ENCODE measurements at regions not wholly inside any gene's neighbourhood (a gene's known extent, or its start where the extent isn't known, plus 50 kb on each side); places are given as distances from the start of the nearest gene placed in this dataset.

DNA sequence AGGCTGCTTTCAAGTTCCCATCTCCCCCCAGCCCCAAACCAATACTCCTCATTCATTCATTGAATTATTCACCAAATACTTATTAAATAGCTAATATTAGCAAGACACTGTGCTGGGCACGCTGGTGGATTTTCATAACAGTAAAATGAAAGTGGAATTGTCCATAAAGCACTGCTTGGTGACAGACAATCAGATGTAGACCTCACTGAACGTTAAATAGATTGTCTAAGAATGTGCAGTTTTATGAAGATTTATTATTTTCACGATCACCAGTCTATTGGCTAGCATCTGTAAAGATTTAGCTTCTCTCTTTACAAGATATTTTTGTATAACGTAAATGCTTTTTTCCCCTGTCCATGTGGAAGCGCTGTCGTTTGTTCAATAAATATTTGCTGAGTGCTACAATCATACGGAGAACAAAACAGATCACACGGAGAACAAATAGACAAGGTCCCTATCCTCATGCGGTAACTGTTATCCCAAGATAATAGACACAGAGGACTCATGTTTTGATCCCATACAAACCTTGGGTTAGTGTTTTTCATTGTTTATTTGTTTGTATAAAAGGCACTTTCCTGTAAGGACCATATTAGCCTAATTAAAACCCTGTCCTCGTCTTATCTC, 397.6 kb downstream of the BCAT1 start:
- peaks cover 6% of the 10 kb centered on the region for H3K9me3 ChIP-seq (ENCODE audit: low read length)
- no peak overlapping the region for H2AFZ ChIP-seq (ENCODE audit: low read depth, low read length)
- H3K27me3 ChIP-seq (ENCODE audit: insufficient read depth, low read length), result no peaks in the 10 kb centered on the region
- H3K4me1 ChIP-seq (ENCODE audit: insufficient read depth, low read length), result peaks cover 15% of the 10 kb centered on the region
- H3K4me3 ChIP-seq (ENCODE audit: low read length), result no peak overlapping the region
- peaks cover 8% of the 10 kb centered on the region for H3K36me3 ChIP-seq (ENCODE audit: insufficient read depth, low read length)

DNA sequence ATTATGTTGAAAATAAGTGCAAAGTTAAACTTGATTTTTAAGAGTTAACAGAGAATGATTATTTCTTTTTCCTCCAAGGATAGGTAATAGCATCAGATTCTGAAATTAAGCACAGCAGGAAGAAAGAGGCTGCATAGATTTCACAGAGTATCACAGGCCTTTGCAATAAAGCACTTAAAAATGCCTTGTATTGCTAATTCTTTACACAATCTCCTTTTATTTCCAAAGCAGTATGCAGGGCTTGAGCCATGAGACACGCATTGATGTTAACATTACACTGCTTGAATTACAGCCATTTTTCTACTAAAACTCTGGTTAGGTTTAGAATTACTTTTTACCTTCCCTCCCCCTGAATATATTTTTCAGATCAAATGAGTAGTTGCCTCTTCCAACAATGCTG, 398.3 kb downstream of the BCAT1 start:
- no peak overlapping the region for H3K4me3 ChIP-seq (ENCODE audit: low read length)

DNA sequence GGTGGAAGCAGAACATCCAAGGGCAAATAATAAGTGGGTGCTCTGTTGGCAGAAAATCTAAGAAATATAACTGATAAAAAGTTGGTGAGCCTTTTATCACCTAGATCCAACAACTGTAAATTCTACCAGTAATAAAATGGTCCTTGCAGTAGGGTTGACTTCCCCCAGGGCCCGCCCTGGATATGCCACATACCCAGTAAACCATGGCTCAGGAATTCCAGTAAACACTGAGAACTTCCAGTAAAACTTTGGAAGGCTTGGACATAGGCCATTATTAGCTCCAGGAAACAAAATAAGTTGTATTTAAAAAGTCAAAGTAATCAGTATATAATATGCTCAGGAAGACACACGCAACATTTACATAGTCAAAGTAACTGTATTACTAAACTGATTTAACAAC, 402.2 kb downstream of the BCAT1 start:
- H3K36me3 ChIP-seq (ENCODE audit: insufficient read depth, low read length), result peaks cover 11% of the 10 kb centered on the region
- peaks cover 3% of the 10 kb centered on the region for H3K9me3 ChIP-seq (ENCODE audit: low read length)
- no peak overlapping the region for H2AFZ ChIP-seq (ENCODE audit: low read depth, low read length)
- H3K4me3 ChIP-seq (ENCODE audit: low read length), result no peak overlapping the region
- H3K4me1 ChIP-seq (ENCODE audit: insufficient read depth, low read length), result peaks cover 14% of the 10 kb centered on the region
- no peaks in the 10 kb centered on the region for H3K27me3 ChIP-seq (ENCODE audit: insufficient read depth, low read length)

More for the DNA sequence above, 398.3 kb downstream of the BCAT1 start:
- Histone ChIP-seq H2AFZ (ENCODE audit: low read depth, low read length) (no peak overlapping the region), H3K36me3 (ENCODE audit: insufficient read depth, low read length) (peaks cover 8% of the 10 kb centered on the region), H3K9me3 (ENCODE audit: low read length) (peaks cover 4% of the 10 kb centered on the region), H3K27me3 (ENCODE audit: insufficient read depth, low read length) (no peaks in the 10 kb centered on the region), H3K4me1 (ENCODE audit: insufficient read depth, low read length) (peaks cover 15% of the 10 kb centered on the region)

DNA sequence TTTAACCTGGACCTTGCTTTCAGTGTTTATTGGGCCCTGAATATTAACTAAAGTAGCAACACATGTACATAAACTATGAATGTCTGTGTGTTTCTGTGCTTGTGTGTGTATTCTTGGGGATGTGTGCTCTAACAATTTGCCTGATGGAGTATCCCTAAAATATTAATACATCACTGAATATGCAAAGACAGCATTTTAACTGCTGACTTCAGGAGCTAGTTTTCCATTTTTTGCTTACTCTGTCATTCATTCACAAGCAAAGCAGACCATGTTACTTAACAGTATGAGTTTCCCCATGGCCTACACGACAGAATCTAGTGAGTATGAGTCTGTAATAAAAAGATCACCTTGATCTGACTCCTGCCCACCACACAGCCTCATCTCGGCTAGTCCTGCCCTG, 402.8 kb downstream of the BCAT1 start:
- H3K4me1 ChIP-seq (ENCODE audit: insufficient read depth, low read length), result peaks cover 8% of the 10 kb centered on the region
- H3K27me3 ChIP-seq (ENCODE audit: insufficient read depth, low read length), result no peaks in the 10 kb centered on the region
- H3K4me3 ChIP-seq (ENCODE audit: low read length), result no peak overlapping the region
- peaks cover 11% of the 10 kb centered on the region for H3K36me3 ChIP-seq (ENCODE audit: insufficient read depth, low read length)
- peaks cover 3% of the 10 kb centered on the region for H3K9me3 ChIP-seq (ENCODE audit: low read length)
- no peak overlapping the region for H2AFZ ChIP-seq (ENCODE audit: low read depth, low read length)

DNA sequence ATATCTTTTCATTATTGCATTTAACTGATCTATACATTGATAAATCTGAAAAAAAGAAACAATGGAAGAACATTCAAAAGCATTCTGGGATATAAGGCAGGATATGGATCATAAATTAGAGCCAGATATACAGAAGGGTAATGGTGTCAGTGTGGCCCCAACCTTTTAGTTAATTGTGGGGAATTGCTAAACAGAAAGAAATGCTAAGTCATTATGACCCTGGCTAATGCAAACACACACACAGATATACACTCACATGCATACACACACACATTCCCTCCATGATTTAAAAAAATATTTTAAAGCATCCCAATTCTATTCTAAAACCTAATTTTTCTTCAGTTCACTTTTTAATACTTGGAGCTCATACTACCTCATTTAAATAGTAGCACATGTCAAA, 404.5 kb downstream of the BCAT1 start:
- H3K4me1 ChIP-seq (ENCODE audit: insufficient read depth, low read length), result peaks cover 4% of the 10 kb centered on the region
- H3K36me3 ChIP-seq (ENCODE audit: insufficient read depth, low read length), result peaks cover 6% of the 10 kb centered on the region
- no peak overlapping the region for H3K4me3 ChIP-seq (ENCODE audit: low read length)
- no peak overlapping the region for H2AFZ ChIP-seq (ENCODE audit: low read depth, low read length)
- no peaks in the 10 kb centered on the region for H3K27me3 ChIP-seq (ENCODE audit: insufficient read depth, low read length)
- peaks cover 3% of the 10 kb centered on the region for H3K9me3 ChIP-seq (ENCODE audit: low read length)

DNA sequence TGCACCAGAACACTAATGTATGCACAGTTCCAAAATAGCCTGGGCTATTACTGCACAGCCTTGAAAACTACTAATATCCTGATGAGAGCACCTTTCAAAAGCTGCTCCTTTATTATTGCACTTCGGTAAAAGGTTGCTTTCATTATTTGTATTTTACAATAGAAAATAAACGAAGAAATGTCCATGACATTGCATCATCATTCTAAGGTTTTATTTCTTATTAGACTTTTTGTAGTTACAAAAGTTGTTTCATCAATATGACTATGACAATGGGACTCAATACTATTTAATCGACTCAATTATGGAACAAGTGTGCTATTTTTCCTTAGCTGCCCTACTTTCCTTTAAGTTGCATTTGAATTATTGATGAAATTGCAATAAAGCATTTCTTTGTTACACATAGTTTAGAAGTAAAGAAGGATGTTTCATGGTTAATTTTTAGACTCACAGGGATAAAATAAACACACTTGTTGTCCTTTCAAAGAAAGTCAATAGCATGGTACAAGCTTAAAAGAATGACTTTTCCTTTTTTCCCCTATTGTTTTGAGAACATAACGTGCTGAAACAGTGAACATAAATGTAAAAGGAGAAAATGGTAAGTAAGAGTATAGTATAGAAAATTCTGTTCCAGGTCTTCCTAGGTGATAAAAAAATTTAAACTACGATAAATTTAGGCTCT, 407.6 kb downstream of the BCAT1 start:
- no peak overlapping the region for H3K4me3 ChIP-seq (ENCODE audit: low read length)
- no peak overlapping the region for H2AFZ ChIP-seq (ENCODE audit: low read depth, low read length)
- peaks cover 4% of the 10 kb centered on the region for H3K36me3 ChIP-seq (ENCODE audit: insufficient read depth, low read length)
- H3K9me3 ChIP-seq (ENCODE audit: low read length), result peaks cover 3% of the 10 kb centered on the region
- H3K4me1 ChIP-seq (ENCODE audit: insufficient read depth, low read length), result peaks cover 7% of the 10 kb centered on the region
- H3K27me3 ChIP-seq (ENCODE audit: insufficient read depth, low read length), result no peaks in the 10 kb centered on the region

DNA sequence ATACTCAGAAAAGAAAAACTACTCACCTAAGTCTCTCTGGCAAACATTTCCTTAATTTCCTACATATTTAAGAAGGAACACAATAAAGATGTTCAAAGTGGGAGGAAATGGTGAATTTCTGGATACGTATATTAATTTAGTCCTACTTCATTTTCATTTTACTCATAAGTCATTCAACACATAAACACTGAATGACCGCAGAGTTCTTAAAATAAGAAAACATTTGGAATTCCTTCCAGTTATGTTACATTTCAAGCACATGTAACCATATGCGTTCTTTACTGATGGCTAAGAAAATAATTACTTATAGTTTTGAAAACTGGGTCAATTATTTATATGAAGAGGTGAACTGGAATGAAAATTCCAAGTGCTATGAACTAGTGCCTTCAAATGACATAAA, 409.3 kb downstream of the BCAT1 start:
- Histone ChIP-seq H3K4me1 (ENCODE audit: insufficient read depth, low read length) (peaks cover 22% of the 10 kb centered on the region), H3K27me3 (ENCODE audit: insufficient read depth, low read length) (no peaks in the 10 kb centered on the region), H2AFZ (ENCODE audit: low read depth, low read length) (no peak overlapping the region), H3K4me3 (ENCODE audit: low read length) (no peak overlapping the region), H3K36me3 (ENCODE audit: insufficient read depth, low read length) (peaks cover 4% of the 10 kb centered on the region), H3K9me3 (ENCODE audit: low read length) (no peaks in the 10 kb centered on the region)

DNA sequence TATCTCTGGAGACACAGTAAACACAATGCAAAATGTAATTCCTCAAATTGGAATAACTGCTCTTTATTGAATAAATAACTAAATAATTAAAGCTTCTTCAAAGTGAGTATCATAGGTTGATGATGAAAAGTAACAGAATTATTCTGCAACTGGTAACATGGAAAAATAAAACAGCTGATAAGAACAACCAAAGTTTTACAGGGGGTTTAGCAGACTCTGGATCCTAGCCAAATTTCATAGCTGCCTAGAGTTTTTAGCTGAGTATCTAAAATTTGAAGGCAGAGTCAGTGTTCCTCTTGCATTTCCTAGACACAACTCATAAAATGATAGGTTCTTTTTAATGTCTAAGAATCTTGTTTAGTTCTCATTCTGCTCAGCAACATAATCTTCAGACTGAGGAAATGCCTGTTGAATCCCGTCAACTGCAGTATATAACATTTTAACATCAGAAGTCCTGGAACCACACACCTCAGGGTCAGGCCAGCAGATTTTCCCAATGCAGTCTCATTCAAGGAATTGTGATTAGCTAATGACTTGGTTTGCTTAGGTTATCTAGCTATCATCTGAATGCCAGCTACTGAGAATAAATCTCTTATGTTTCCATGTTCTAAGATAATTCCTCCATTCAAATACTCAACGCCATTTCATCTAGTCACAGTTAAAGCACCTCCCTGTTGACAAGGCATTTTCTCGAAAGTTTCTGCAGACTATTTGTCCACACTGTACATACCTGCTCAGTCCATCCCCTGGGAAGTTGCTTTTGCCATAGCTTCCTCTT, 411.6 kb downstream of the BCAT1 start:
- Histone ChIP-seq H3K9me3 (ENCODE audit: low read length) (no peaks in the 10 kb centered on the region), H3K27me3 (ENCODE audit: insufficient read depth, low read length) (no peaks in the 10 kb centered on the region), H2AFZ (ENCODE audit: low read depth, low read length) (no peak overlapping the region), H3K36me3 (ENCODE audit: insufficient read depth, low read length) (no peaks in the 10 kb centered on the region), H3K4me1 (ENCODE audit: insufficient read depth, low read length) (peaks cover 32% of the 10 kb centered on the region), H3K4me3 (ENCODE audit: low read length) (no peak overlapping the region)

DNA sequence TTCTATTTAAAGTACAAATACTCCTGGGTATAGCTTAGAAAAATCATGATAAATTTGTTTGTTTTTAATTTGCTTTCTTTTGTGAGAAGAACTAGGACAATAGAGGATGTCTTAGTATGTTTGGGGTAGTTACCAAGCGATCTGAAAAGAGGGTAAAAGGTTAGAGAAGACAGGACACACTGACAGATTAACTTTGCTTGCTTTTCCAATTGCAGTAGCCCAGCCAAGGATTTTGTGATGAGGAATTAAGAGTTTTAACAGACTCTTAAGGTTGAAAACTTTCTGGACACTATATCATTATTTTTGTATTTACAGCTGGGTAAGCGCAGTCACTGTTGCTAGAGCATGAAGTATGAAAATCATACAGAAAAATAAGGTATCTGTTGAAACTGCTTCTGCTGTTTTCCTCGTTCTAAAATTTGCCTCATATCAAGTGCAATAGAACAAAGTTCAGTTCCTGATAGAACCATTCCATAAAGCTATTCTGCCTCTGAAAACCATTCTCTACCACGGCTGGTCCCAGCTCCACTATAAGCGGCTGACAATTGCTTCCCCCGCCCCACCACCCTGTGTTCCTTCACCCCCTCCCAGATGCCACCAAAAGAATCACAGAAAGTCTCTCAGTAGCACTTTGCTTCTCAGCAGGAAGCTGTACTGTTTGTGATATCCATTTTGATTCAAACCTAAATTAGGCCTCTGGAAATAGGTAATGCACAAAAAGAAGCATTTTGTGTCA, 413.4 kb downstream of the BCAT1 start:
- no peaks in the 10 kb centered on the region for H3K9me3 ChIP-seq (ENCODE audit: low read length)
- peaks cover 31% of the 10 kb centered on the region for H3K4me1 ChIP-seq (ENCODE audit: insufficient read depth, low read length)
- no peaks in the 10 kb centered on the region for H3K27me3 ChIP-seq (ENCODE audit: insufficient read depth, low read length)
- no peaks in the 10 kb centered on the region for H3K36me3 ChIP-seq (ENCODE audit: insufficient read depth, low read length)
- H3K4me3 ChIP-seq (ENCODE audit: low read length), result no peak overlapping the region
- H2AFZ ChIP-seq (ENCODE audit: low read depth, low read length), result no peak overlapping the region

DNA sequence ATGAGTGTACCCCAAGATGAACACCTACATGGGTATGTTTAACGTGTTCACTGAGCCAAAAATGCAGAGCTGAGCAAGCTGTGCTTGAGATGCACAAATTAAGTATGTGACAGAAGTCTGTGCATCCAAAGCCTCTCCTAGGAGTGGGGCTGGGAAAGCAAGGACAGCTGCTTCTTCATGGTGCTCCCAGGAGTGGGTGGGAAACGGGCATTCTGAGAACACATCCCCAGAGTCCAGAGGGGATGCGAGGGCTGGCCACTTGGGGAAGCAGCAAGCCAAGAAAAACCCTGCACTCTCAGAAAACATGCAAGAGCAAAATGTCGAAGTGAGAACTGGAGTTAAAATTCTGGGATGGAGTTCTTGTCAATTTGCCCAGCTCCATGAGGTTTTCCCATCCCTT, 414.3 kb downstream of the BCAT1 start:
- H3K9me3 ChIP-seq (ENCODE audit: low read length), result no peaks in the 10 kb centered on the region
- H3K4me3 ChIP-seq (ENCODE audit: low read length), result no peak overlapping the region
- peaks cover 28% of the 10 kb centered on the region for H3K4me1 ChIP-seq (ENCODE audit: insufficient read depth, low read length)
- H3K27me3 ChIP-seq (ENCODE audit: insufficient read depth, low read length), result no peaks in the 10 kb centered on the region
- H2AFZ ChIP-seq (ENCODE audit: low read depth, low read length), result no peak overlapping the region
- no peaks in the 10 kb centered on the region for H3K36me3 ChIP-seq (ENCODE audit: insufficient read depth, low read length)

DNA sequence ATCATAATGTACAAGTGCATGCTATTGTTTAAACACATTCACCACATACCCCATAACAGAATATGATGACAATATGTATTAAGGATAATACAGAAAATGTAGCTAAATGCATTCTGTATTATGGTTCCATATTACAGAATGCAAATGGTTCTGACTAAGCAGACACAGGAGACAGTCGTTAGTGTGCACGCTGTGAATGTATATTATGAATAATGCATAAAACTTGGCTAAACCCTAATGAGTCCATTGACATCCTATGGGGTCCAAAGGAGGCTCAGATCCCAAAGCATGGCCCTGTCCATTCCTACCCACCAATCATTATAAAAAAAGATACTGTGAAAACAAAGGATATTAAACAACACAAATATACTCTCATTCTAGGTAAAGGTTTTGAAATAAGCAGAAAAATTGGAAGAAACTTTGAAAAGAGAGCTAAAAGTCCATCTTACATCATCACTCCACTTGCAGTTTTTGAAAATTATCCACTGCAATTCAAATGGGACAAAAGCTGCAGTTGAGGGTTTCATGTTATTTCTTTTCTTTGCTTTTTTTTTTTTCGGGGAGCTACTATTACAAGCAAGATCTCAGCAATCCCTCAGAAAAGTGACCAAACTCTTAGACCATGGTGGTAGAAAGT, 415.1 kb downstream of the BCAT1 start:
- H3K9me3 ChIP-seq (ENCODE audit: low read length), result no peaks in the 10 kb centered on the region
- H3K36me3 ChIP-seq (ENCODE audit: insufficient read depth, low read length), result no peaks in the 10 kb centered on the region
- no peak overlapping the region for H2AFZ ChIP-seq (ENCODE audit: low read depth, low read length)
- H3K4me3 ChIP-seq (ENCODE audit: low read length), result no peak overlapping the region
- H3K4me1 ChIP-seq (ENCODE audit: insufficient read depth, low read length), result peaks cover 28% of the 10 kb centered on the region
- H3K27me3 ChIP-seq (ENCODE audit: insufficient read depth, low read length), result no peaks in the 10 kb centered on the region

DNA sequence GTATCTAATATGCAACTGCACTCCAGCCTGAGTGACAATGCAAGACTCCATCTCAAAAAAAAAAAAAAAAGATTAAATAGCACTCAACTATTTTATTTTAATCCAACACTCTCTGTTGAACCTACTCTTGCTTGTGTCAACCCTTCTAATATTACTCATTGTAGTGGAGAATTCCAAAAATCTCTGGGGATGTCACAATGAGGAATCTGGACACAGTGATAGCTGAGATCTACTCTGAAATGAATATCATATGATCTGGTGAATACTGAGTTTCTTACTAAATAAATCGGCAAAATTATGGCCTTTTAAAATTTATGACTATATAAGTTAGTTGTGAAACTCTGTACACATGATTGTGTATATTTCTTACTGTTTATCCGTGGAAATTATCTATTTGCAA, 418.2 kb downstream of the BCAT1 start:
- Histone ChIP-seq H3K27me3 (ENCODE audit: insufficient read depth, low read length) (no peaks in the 10 kb centered on the region), H3K4me3 (ENCODE audit: low read length) (no peak overlapping the region), H3K36me3 (ENCODE audit: insufficient read depth, low read length) (peaks cover 1% of the 10 kb centered on the region), H2AFZ (ENCODE audit: low read depth, low read length) (no peak overlapping the region), H3K4me1 (ENCODE audit: insufficient read depth, low read length) (peaks cover 20% of the 10 kb centered on the region), H3K9me3 (ENCODE audit: low read length) (peaks cover 4% of the 10 kb centered on the region)
